ENCODE measurements at regions not wholly inside any gene's neighbourhood (a gene's known extent, or its start where the extent isn't known, plus 50 kb on each side); places are given as distances from the start of the nearest gene placed in this dataset.
"Not testable (repeated sequence)": the region's sequence is repeated elsewhere in the genome, so short reads cannot be mapped to it uniquely, and the experiment has no call there.

DNA sequence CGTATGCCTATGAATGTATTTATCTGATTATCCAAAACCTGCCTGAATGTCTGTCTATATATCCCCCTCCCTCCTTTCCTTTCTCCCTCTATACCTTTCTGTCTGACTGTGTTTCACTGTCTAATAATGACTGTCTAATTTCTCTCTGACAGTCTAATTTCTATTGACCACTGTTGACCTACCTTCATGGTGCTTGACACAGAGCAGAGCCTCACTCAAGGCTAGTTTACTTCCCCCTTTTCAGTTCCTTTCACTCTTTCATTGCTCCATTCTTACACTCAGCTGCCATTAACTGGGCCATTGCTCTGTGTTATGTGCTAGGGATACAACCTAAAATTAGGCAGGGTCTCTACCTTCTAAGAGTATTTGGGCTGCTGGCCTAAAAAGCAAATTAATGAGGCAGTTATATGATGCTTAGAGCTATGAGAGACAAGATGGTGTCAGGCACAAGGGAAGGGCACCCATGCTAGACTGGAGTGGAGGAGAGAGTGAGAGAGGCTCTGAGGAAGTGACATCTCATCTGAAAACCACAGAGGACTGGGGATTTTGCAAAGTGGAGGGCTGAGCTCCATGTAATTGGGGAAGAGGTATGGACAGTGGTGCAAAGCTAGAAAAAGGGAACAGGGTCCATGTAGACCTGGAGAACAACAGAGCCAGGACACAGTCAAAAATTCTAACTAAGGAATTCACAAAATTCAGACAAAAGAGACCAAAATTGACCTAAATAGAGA lies 348.6 kb upstream of the CHRNA7 start:
- not testable (repeated sequence) for DNase-seq

DNA sequence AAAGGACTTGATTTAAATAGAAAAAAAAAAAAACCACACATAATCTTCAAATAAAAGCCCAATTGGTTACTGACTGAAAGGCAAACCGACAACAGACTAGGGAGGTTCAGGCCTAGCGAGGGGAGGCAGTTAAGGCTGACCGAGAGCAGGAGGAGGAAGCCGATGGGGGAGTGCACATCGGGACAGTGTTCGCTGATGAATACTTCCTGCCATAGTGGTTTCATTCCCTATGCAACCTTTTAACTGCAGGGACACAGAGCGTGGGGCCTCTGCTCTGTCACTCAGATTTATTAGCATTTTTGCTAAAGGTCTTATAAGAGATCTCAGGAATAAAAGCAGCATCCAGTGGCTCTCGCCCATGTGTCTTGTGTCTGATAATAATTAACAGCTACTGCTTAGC lies 343.2 kb upstream of the CHRNA7 start:
- not testable (repeated sequence) for DNase-seq

DNA sequence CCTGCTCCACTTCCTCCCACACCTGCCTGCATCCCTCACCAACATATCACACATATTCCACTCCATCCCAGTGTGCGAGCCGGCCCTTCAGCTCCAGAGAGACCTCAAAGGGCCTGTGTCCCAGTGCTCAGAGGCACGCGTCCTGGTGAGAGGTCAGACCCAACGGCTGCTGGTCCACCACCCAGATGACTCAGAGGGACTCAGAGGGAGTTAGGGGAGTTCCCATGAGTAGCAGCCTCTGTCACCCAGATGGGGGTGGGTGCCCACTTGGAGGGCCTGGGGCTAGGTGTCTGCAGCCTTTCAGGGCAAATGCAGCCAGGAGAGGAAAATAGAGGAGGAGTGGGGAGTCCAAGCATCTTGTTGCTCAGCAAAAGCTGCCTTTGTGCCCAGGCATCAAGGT lies 333.8 kb upstream of the CHRNA7 start:
- not testable (repeated sequence) for DNase-seq

GRCh38 chr15:31705076-31705678 lies 325.1 kb upstream of the CHRNA7 start:
- not testable (repeated sequence) for DNase-seq

GRCh38 chr15:31707944-31708702 lies 322.2 kb upstream of the CHRNA7 start:
- DNase-seq, result not testable (repeated sequence)

- not testable (repeated sequence) for DNase-seq
Measured at GRCh38 chr15:31708703-31709327, 321.5 kb upstream of the CHRNA7 start.

GRCh38 chr15:31709479-31709878 lies 320.8 kb upstream of the CHRNA7 start:
- not testable (repeated sequence) for DNase-seq

- not testable (repeated sequence) for DNase-seq
Measured at GRCh38 chr15:31710806-31711205, 319.5 kb upstream of the CHRNA7 start.

DNA sequence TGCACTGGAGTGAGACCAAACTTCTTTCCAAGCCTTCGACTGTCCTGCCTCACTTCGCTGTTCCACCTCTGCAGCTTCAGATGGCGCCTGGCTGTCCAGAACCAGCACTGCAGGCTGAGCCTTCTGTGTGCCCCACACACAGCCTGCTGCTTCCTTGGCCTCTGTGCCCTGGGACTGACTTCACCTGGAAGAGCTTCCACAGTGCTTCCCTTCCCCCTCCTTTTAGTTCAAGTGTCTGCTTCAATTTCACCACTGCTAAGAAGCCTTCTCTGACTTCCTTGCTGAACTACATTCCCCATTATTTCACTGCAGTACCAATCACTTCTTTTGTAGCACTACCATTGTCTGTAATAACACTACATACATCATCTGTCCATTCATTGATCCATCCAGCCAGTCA lies 315.1 kb upstream of the CHRNA7 start:
- DNase-seq, result not testable (repeated sequence)

- DNase-seq, result not testable (repeated sequence)
Measured at GRCh38 chr15:31718625-31719024, 311.7 kb upstream of the CHRNA7 start.

DNA sequence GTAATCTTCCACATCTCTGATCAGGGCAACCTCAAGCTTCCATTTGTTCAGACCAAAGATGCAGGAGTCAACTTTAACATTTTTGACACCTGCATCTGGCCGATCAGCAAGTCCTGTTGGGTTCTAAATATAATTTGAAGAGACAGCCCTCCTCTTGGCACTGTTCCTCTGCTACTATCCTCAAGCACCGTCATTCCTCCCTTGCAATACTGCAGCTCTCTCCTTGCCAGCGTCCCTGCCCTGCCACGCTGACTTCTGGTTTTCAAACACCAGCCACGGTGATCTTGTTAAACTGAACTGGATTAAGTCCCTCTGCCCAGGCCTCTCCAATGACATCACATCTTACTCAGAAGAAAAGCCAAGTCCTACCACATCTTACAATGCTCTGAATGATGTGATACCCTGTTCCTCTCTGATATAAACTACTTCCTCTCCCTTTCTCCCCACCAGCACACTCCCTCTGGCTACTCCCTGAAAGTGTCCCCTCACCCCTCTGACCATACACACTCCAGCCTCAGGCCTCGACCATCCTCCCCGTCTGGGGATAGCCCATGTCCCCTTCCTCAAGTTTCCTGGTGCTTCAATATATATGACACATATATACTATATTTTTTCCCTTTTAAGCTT lies 310.8 kb upstream of the CHRNA7 start:
- DNase-seq, result not testable (repeated sequence)

- DNase-seq, result not testable (repeated sequence)
Measured at GRCh38 chr15:31723019-31723418, 307.3 kb upstream of the CHRNA7 start.

- DNase-seq, result not testable (repeated sequence)
Measured at GRCh38 chr15:31724903-31725302, 305.4 kb upstream of the CHRNA7 start.

DNA sequence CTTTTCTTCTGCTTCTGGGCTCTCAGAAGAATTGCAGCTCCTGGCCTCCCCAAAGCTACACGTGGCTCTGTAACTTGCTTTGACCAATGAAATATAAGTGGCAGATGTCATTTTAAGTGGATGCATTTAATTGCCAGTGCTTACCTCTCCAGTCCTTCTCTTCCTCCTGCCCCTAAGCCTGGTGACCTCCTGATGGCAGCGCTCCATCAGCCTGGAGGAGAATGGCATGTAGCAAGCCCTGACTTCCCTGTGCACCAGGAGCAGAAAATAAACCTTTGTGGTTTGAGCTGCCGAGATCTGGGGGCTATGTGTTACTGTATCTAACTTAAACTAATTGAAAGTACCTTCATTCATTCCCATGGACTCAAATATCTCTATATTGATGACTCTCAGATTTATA lies 304.7 kb upstream of the CHRNA7 start:
- not testable (repeated sequence) for DNase-seq

- no peak for DNase-seq
Measured at GRCh38 chr15:31727612-31728011, 302.7 kb upstream of the CHRNA7 start.

DNA sequence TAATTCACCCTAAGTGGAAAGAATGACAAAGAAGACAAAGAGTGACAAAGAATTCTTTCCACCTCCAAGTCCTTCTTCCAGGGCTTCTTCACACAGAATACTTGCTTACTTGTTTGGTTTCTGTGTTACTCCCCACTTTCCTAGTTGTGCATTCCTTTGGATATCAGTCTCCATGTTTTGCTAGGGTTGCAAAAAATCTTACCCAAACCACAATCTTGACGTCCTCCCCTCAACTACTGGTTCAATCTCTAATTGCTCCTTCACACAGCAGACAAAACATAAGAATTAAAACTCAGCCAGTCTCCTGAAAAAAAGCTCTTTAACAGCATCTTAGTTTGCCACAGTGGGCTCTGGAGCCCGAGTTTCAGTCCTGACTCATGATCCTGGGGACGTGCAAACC lies 297.6 kb upstream of the CHRNA7 start:
- no peak for DNase-seq

DNA sequence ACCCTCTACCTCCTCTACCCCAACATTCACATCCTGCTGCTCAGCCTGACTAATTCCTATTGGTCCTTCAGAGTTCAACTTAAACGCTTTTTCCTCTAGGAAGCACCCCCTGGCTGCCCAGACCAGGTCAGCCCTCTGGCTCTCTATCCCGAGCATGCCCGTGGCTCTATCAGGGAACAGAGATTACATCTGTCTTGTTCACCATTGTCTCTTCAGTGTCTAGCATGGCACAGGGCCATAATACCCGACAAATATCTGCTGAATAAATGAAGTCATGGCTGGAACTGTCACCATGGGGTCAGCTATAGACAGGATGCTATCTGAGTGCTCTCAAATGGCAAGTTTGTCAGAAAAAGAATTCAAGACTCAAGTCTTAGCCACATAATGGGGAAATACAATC lies 296.9 kb upstream of the CHRNA7 start:
- DNase-seq, result no peak

DNA sequence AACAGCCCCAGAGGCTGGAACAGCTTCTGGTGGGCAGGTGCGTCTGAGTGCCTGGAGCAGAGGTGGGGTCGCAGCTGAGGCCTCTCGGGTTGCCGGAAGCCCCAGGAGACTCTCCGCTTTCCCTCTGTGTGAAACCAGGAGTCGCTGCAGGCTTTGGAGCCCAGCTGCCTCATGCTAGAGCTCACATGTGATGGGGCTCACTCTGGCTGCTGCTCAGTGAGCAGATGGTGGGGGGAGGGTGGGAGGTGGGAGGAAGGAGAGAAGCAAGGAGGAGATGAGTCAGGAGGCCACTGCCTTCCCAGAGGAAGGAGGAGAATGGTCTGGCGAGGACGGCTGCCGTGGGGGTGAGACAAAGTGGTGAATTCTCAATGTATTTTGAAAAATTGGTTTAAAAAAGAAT lies 290.1 kb upstream of the CHRNA7 start:
- peak; percentile 57 for DNase-seq

DNA sequence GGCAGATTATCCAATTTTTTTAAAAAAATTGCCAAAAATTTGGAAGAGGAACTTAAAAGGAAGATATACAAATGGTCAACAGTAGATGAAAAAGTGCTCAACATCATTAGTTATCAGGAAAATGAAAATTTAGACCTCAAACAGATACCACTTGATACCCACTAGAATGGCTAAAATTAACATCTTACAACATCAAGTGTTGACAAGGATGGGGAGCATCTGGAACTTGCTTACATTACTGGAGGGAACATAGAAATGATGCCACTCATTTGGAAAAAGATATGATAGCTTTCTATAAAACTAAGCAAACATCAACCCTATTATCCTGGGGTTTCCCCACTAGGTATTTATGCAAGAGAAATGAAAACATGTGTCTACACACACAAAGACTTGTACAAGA lies 284.5 kb upstream of the CHRNA7 start:
- DNase-seq, result no peak

GRCh38 chr15:31752065-31752762 lies 278.1 kb upstream of the CHRNA7 start:
- DNase-seq, result no peak

GRCh38 chr15:31752905-31753304 lies 277.4 kb upstream of the CHRNA7 start:
- DNase-seq, result no peak

DNA sequence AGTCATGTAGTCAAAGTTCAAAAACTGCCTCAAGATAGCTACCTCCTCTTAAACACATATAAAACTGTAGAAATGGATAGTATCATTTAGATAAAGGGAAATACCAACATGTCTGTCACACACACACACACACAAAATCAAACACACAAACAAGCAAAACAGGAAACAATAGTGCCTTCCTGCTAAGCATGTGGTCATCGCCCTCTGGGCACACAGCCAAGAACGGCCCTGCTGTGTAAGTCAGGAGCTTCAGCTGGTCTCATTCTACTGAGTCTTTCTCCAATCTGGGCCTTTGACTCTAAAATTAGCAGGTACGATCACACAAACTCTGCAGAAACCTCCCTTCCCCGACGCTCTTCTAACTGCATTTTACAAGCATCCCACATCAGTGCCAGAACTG lies 272.2 kb upstream of the CHRNA7 start:
- peak; percentile 36 for DNase-seq

Measured in tongue (tissue), 1 donor.